ENCODE measurements at regions not wholly inside any gene's neighbourhood (a gene's known extent, or its start where the extent isn't known, plus 50 kb on each side); places are given as distances from the start of the nearest gene placed in this dataset.

- TF ChIP-seq, protein P1, sequence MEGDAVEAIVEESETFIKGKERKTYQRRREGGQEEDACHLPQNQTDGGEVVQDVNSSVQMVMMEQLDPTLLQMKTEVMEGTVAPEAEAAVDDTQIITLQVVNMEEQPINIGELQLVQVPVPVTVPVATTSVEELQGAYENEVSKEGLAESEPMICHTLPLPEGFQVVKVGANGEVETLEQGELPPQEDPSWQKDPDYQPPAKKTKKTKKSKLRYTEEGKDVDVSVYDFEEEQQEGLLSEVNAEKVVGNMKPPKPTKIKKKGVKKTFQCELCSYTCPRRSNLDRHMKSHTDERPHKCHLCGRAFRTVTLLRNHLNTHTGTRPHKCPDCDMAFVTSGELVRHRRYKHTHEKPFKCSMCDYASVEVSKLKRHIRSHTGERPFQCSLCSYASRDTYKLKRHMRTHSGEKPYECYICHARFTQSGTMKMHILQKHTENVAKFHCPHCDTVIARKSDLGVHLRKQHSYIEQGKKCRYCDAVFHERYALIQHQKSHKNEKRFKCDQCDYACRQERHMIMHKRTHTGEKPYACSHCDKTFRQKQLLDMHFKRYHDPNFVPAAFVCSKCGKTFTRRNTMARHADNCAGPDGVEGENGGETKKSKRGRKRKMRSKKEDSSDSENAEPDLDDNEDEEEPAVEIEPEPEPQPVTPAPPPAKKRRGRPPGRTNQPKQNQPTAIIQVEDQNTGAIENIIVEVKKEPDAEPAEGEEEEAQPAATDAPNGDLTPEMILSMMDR (IDR thresholded peaks at IDR 0.05) = no peak
- no peak for TF ChIP-seq POLR2AphosphoS5 (IDR thresholded peaks at IDR 0.05; ENCODE audit: low read depth, low read length)
These were observed 334.2 kb upstream of the SEMA6D start for GRCh38 chr15:47383102-47383501.
